ENCODE measurements at regions not wholly inside any gene's neighbourhood (a gene's known extent, or its start where the extent isn't known, plus 50 kb on each side); places are given as distances from the start of the nearest gene placed in this dataset.
"Not testable (repeated sequence)": the region's sequence is repeated elsewhere in the genome, so short reads cannot be mapped to it uniquely, and the experiment has no call there.

GRCh38 chr12:68387338-68387737, 55.2 kb upstream of the MDM1 start:
- DNase-seq (ENCODE audit: low read depth in 2 of 2): no peak

- no peak for DNase-seq (ENCODE audit: low read depth in 2 of 2)
Measured at GRCh38 chr12:68389305-68389704, 57.1 kb upstream of the MDM1 start.

DNA sequence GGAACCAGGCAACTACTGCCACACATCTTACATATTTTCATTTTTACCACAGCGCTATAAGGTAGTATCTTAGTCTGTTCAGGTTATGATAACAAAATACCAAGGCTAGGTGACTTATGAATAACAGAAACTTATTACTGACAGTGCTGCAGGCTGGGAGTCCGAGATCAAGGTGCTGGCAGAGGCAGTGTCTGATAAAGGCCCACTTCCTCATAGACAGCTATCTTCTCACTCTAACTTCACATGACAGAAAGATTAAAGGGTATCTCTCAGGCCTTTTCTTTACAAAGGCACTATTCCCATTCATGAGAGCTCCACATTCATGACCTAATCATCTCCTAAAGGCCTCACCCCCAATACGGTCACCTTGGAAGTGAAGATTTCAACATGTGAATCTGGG, 59.8 kb upstream of the MDM1 start:
- no peak for DNase-seq (ENCODE audit: low read depth in 2 of 2)

- no peak for DNase-seq (ENCODE audit: low read depth in 2 of 2)
Measured at GRCh38 chr12:68392376-68392775, 60.2 kb upstream of the MDM1 start.

DNA sequence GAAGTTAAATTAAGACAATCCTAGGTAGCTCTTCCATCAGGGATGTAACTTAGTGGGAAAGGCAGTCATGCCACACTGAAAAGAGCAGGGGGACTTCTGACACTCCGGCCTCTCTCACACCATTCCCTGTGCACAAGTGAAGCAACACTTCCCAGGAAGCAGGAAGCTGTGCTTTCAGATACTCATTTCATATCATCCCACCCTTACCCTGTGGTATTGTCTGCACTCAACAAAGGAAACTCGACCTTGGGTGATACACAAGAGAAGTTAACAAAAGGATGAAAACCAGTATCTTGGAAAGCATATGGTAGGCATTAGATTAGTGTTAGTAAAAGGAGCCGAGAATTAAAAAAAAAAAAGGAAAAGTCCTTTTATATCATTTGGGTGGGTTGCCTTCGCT, 61.3 kb upstream of the MDM1 start:
- no peak for DNase-seq (ENCODE audit: low read depth in 2 of 2)

DNA sequence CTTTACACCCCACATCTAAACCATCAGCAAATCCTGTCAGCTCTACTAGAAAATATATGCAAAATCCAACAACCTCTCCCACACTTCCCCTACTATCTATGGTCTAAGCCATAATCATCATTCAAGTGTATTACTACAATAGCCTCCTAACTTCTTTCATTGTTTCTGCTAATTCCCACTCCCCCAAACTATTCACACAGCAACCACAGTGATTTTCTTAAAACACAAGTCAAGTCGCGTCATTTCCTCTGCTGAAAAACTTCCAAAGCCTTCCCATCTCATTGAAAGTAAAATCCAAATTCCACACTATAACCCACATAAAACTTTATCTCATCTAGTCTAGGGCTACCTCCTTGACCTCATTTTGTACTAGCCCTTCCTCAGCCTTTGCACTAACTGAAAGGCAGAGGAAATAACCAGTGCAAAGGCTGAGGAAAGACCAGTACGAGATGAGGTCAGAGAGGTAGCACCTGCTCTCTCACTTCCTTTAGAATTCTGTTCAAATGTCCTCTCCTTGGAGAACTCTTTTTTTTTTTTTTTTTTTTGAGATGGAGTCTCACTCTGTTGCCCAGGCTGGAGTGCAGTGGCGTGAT, 65.5 kb upstream of the MDM1 start:
- no peak for DNase-seq (ENCODE audit: low read depth in 2 of 2)

DNA sequence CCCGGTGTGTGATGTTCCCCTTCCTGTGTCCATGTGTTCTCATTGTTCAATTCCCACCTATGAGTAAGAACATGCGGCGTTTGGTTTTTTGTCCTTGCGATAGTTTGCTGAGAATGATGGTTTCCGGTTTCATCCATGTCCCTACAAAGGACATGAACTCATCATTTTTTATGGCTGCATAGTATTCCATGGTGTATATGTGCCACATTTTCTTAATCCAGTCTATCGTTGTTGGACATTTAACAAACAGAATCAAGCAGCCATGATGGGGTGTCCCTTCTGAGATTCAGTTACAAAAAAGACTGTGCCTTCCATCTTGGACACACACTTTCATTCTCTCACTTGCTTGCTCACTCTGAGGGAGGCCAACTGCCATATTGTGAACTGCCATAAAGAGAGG, 66.5 kb upstream of the MDM1 start:
- DNase-seq (ENCODE audit: low read depth in 2 of 2): not testable (repeated sequence)

- no peak for DNase-seq (ENCODE audit: low read depth in 2 of 2)
Measured at GRCh38 chr12:68400226-68400829, 68.2 kb upstream of the MDM1 start.

GRCh38 chr12:68402422-68402821, 70.3 kb upstream of the MDM1 start:
- no peak for DNase-seq (ENCODE audit: low read depth in 2 of 2)

DNA sequence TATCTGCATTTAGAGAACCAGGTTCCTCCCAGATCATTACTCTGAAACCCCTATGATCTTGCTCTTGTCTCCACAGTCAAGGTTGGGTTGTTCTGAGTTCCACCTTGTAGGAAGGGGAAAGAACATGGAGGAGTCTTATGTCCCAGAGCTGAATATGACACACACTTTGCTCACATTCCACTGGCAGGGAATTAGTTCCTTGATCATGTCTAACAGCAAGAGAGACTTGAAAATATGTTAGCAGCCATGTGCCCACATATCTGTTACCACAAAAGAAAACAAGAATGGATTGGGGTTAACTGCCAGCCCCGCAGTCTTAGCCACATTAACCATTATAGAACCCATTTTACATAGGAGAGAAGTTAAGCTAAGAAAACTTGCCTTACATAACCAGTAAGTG, 71.1 kb upstream of the MDM1 start:
- DNase-seq (ENCODE audit: low read depth in 2 of 2): no peak

GRCh38 chr12:68403711-68404110, 71.5 kb upstream of the MDM1 start:
- no peak for DNase-seq (ENCODE audit: low read depth in 2 of 2)

GRCh38 chr12:68405343-68405781, 73.2 kb upstream of the MDM1 start:
- DNase-seq (ENCODE audit: low read depth in 2 of 2): no peak

- DNase-seq (ENCODE audit: low read depth in 2 of 2): peak; percentile 62 to 68
Measured at GRCh38 chr12:68406134-68406576, 74.0 kb upstream of the MDM1 start.

GRCh38 chr12:68406911-68407310, 74.7 kb upstream of the MDM1 start:
- no peak for DNase-seq (ENCODE audit: low read depth in 2 of 2)

DNA sequence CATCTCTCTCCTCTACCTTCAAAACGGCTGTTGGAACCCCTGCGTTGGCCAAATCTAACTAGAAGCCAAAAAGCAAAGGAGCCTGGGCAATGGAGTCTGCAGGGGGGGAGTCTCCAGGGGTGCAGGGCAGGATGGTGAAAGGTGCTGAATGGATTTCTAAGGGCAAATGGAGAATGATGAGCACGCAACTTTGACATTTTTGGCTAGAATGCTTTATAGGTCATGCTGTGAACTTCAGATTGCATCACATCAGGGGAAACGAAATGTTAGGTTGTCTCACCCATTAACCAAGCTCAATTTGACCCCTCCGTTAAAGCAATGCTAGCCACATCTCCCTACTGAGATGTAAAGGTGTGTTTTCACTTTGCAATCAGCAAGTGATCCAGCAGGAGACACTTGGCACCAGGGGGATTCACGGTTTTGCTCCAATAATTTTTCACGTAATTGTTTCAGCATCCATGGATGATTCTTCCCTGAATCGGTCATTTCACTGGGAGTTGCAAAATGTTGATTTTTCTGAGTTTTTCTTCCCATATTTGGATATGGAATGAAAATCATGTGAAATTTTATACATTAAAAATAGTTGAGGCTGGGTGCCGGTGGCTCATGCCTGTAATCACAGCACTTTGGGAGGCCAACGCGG, 78.0 kb upstream of the MDM1 start:
- no peak for DNase-seq (ENCODE audit: low read depth in 2 of 2)

DNA sequence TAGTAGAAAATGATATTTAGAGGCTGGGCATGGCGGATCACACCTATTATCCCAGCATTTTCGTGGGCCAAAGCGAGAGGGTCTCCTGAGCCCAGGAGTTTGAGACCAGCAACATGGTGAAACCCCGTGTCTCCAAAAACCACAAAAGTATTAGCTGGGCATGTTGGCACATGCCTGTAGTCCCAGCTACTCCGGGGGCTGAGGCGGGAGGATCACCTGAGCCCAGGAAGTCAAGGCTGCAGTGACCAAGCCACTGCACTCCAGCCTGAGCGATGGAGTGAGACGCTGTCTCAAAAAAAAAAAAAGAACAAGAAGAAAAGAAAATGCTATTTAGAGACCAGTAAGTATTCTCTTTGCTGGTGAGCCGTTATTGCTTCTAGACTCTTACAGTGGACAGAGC, 79.2 kb upstream of the MDM1 start:
- DNase-seq (ENCODE audit: low read depth in 2 of 2): no peak

DNA sequence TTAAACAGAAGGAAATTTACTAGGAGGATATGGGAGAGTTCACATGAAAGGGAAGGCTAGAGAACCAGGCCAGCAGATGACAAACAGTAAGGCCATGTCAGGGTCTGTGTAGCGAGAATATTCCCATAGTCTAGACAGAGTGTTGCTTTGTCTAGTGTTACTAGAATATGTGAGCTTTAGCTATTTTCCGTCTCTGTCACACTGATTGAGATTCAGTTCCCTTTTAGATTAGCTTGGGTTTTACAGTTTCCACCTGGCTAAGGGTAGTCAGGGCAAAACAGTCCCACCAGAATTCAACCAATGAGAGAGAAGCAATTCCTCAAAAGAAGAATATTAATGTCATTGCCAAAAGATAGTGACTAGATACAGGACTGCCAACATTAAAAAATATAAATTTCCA, 82.8 kb upstream of the MDM1 start:
- no peak for DNase-seq (ENCODE audit: low read depth in 2 of 2)

DNA sequence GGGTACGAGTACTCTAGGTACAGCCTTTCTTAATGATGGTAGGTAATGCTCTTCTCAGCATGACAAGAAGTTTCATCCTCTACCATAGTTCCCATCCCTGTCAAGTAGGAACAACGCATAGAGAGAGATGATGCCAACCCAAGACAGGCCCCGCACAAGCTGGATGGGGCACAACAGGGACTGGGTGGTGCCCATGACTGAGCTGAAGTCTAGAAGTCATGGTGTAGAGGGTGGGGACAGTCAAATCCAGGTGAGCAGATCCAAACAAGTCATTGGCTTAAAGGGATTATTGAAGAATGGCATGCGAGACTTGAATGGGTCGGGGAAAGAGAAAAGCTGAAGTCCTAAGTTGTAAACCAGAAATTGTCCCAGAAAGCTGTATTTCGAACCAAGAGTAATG, 84.2 kb upstream of the MDM1 start:
- no peak for DNase-seq (ENCODE audit: low read depth in 2 of 2)

DNA sequence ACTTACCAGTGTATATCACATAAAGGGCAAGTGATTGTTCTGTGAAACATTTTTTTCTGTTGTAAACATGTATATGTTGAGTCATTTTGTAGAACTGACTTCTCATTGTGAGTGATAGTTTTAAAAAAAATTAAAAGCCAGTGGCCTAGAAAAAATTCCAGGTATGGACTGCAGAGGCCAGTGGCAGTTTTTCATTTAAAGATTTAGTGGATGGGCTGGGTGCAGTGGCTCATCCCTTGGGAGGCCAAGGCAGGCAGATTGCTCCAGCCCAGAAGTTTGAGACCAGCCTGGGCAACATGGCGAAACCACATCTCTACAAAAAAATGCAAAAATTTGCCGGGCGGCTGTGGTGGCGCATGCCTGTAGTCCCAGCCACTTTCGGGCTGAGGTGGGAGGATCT, 84.7 kb upstream of the MDM1 start:
- DNase-seq (ENCODE audit: low read depth in 2 of 2): peak in 1 of 2 experiments; percentile 25

- no peak for DNase-seq (ENCODE audit: low read depth in 2 of 2)
Measured at GRCh38 chr12:68418137-68418460, 85.9 kb upstream of the MDM1 start.

GRCh38 chr12:68420225-68421010, 88.3 kb upstream of the MDM1 start:
- no peak for DNase-seq (ENCODE audit: low read depth in 2 of 2)

GRCh38 chr12:68422159-68422558, 90.0 kb upstream of the MDM1 start:
- DNase-seq (ENCODE audit: low read depth in 2 of 2): no peak

All from fibroblast of skin of left quadriceps (primary cell).